Thoracic aorta (tissue), 2 donors: ENCODE measurements at regions not wholly inside any gene's neighbourhood (a gene's known extent, or its start where the extent isn't known, plus 50 kb on each side); places are given as distances from the start of the nearest gene placed in this dataset.

Source experiments
- ATAC-seq: fragments of 150-250 bp; one replicate; pipeline ENCODE4 v1.8.0; 2017; ENCODE audit warnings: low read depth; ENCODE audit not compliant: insufficient number of reproducible peaks, low FRiP score
- DNase-seq: peaks from one replicate; pipeline ENCODE4 v3.0.0-alpha.2; 2020; ENCODE audit warnings: low spot score
- H3K27ac ChIP-seq, 2 donors: fragments of 200-600 bp; sonication (generic); 1 replicate in 1 of 2; 2 replicates in 1 of 2; pipeline ENCODE4 v1.5.1; 2016; ENCODE audit warnings: mild to moderate bottlenecking in 2 of 2, moderate library complexity in 2 of 2
- H3K27me3 ChIP-seq: fragments of 200-600 bp; sonication (generic); replicated peaks from 2 replicates; pipeline ENCODE4 v1.6.0; 2016; ENCODE audit warnings: mild to moderate bottlenecking; ENCODE audit not compliant: insufficient read depth
- H3K36me3 ChIP-seq: fragments of 200-600 bp; sonication (generic); one replicate; pipeline ENCODE4 v1.5.1; 2016
- H3K4me1 ChIP-seq, 2 donors: fragments of 200-600 bp; sonication (generic); 1 replicate in 1 of 2; 2 replicates in 1 of 2; pipeline versions ENCODE4 v1.5.1 to v1.6.0; 2016; ENCODE audit warnings: low read depth in 2 of 2, mild to moderate bottlenecking in 1 of 2; ENCODE audit not compliant: control insufficient read depth in 1 of 2
- H3K4me3 ChIP-seq: fragments of 200-600 bp; sonication (generic); 2 replicates; pipeline ENCODE4 v1.5.1; 2016; ENCODE audit warnings: mild to moderate bottlenecking
- H3K9me3 ChIP-seq: fragments of 200-600 bp; sonication (generic); 2 replicates; pipeline ENCODE4 v1.5.1; 2016
- CTCF ChIP-seq: fragments of 200-600 bp; sonication (generic); IDR thresholded peaks from one replicate; pipeline ENCODE4 v1.5.1; 2019; ENCODE audit warnings: antibody characterized with exemption

DNA sequence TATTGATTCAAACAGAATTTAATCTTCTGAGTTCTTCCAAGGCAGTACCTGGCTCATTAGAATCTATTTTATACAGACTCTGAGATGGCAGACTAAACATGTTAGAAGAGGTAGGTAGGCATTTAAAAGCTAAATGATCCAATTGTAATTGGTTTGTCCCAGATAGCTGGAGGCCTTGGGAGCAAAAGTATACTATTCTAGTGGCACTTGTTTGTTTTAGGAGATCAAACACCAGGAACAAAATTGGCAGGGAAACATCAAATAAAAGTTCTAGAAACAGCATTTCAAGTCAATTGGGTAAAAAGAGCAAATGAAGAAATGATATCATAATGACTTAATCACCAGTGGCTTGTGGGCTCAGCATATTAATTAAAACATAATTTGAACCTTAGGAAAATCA lies 521.4 kb downstream of the PRR16 start:
- Histone ChIP-seq H3K36me3 (no peaks in the 10 kb centered on the region), H3K9me3 (no peaks in the 10 kb centered on the region), H3K4me1 (no peaks in the 10 kb centered on the region), H3K27me3 (no peaks in the 10 kb centered on the region), H3K27ac (no peak overlapping the region), H3K4me3 (no peak overlapping the region)
- TF ChIP-seq CTCF, result no peak
- ATAC-seq (no peak), DNase-seq (no peak)

GRCh38 chr5:120988491-120988890 lies 524.4 kb downstream of the PRR16 start:
- no peak overlapping the region for H3K27ac ChIP-seq
- H3K4me3 ChIP-seq, result no peak overlapping the region
- ATAC-seq, result no peak
- no peaks in the 10 kb centered on the region for H3K27me3 ChIP-seq
- H3K36me3 ChIP-seq, result no peaks in the 10 kb centered on the region
- no peak for DNase-seq
- H3K9me3 ChIP-seq, result no peaks in the 10 kb centered on the region
- TF ChIP-seq CTCF, result no peak
- H3K4me1 ChIP-seq, result no peaks in the 10 kb centered on the region

DNA sequence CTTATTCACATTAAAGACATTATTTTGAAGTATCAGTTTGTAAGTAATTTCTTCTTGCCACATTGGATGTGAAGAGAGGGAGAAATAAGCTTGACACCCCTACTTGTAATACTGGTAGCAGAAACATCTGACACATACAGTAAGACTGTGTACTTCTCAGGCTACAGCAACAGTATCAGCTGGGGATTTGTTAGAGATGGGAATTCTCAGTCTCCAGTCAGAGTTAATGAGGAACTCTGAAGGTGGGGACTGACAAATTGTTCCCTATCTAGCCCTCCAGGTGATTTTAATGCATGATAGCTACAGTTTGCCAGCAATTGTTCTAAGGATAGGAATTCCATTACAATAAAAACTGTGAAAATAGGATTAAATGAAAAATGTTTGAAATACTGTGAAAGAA lies 524.8 kb downstream of the PRR16 start:
- Histone ChIP-seq H3K36me3 (no peaks in the 10 kb centered on the region), H3K9me3 (no peaks in the 10 kb centered on the region), H3K4me3 (no peak overlapping the region), H3K27me3 (no peaks in the 10 kb centered on the region), H3K27ac (no peak overlapping the region), H3K4me1 (no peaks in the 10 kb centered on the region)
- ATAC-seq (no peak), DNase-seq (no peak)
- no peak for TF ChIP-seq CTCF

DNA sequence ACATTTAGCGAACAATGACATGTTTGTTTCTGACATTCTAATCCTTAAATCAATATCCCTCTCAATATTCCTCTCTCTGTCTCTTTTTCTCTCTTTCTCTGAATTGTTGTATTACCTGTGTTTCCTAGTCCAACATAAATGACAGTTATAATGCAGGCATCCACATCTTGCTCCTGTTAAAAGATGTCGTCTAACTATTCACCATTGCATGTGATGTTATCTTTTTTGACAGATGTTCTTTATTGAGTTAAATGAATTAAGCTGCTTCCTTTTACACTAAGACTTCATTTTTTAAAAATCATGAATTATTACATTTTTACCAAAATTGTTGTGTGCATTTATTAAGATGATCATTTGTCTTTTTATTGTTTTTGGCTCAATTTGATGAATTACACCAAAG lies 527.5 kb downstream of the PRR16 start:
- no peak for ATAC-seq
- no peak for DNase-seq
- Histone ChIP-seq H3K27ac (no peak overlapping the region), H3K4me1 (no peaks in the 10 kb centered on the region), H3K27me3 (no peaks in the 10 kb centered on the region), H3K4me3 (no peak overlapping the region), H3K9me3 (no peaks in the 10 kb centered on the region), H3K36me3 (no peaks in the 10 kb centered on the region)
- no peak for TF ChIP-seq CTCF

- no peaks in the 10 kb centered on the region for H3K4me1 ChIP-seq
- ATAC-seq (no peak), DNase-seq (no peak)
- TF ChIP-seq CTCF, result no peak
- no peaks in the 10 kb centered on the region for H3K27me3 ChIP-seq
- no peak overlapping the region for H3K4me3 ChIP-seq
- no peak overlapping the region for H3K27ac ChIP-seq
- no peaks in the 10 kb centered on the region for H3K36me3 ChIP-seq
- no peaks in the 10 kb centered on the region for H3K9me3 ChIP-seq
Measured at GRCh38 chr5:120994112-120994511, 530.0 kb downstream of the PRR16 start.
